A549 (cell line): ENCODE measurements at regions not wholly inside any gene's neighbourhood (a gene's known extent, or its start where the extent isn't known, plus 50 kb on each side); places are given as distances from the start of the nearest gene placed in this dataset.

Experiments used
- ATAC-seq, 2 experiments: fragments of 200-7000 bp in 1 of 2; fragments of >200 bp in 1 of 2; cut with Nextera tagmentation in 1 of 2; cut with Tn5 transposase in 1 of 2; 3 replicates each; pipeline versions ENCODE4 v1.8.0 to v1.9.1; 2018 to 2020; ENCODE audit warnings: mild to moderate bottlenecking in 1 of 2, moderate library complexity in 1 of 2
- CTCF ChIA-PET: fragments of 300-600 bp; sonication (Branson Sonifier 250); formaldehyde crosslinking; extraction: SDS; loops from one replicate; lab custom pipeline; 2021; ENCODE audit warnings: antibody characterized with exemption, inconsistent platforms; lab: Yijun Ruan, JAX
- POLR2A ChIA-PET: fragments of 350-600 bp; formaldehyde crosslinking; extraction: SDS; loops from one replicate; lab custom pipeline; 2021; ENCODE audit warnings: antibody characterized with exemption, inconsistent platforms; lab: Yijun Ruan, JAX
- DNase-seq, 2 experiments: peaks; one replicate each; pipeline versions ENCODE4 v3.0.0 to v3.0.0-alpha.2; 2011 to 2016; ENCODE audit warnings: low read depth in 1 of 2, low spot score in 1 of 2
- FAIRE-seq: peaks from 2 replicates; lab custom pipeline; 2011; peaks lifted over from hg19 to GRCh38; lab: Jason Lieb, UNC
- H3K27ac ChIP-seq, 2 experiments: fragments of >200 bp; sonication (Bioruptor Twin); formaldehyde crosslinking; 3 replicates each; pipeline ENCODE4 v1.5.1; 2016 to 2017
- H3K4me1 ChIP-seq: fragments of >200 bp; sonication (Bioruptor Twin); formaldehyde crosslinking; 3 replicates; pipeline ENCODE4 v1.6.1; 2016
- H3K4me2 ChIP-seq: fragments of >200 bp; sonication (Bioruptor Twin); formaldehyde crosslinking; 3 replicates; pipeline ENCODE4 v1.6.1; 2016
- H3K4me3 ChIP-seq: fragments of >200 bp; sonication (Bioruptor Twin); formaldehyde crosslinking; 3 replicates; pipeline ENCODE4 v1.5.1; 2016
- H3K9me3 ChIP-seq: fragments of >200 bp; sonication (Bioruptor Twin); formaldehyde crosslinking; 3 replicates; pipeline ENCODE4 v1.6.1; 2016
- CEBPB ChIP-seq, 2 experiments: fragments of >200 bp in 1 of 2; sonication (Bioruptor Twin) in 1 of 2; formaldehyde crosslinking in 1 of 2; IDR thresholded peaks; 2 replicates each; pipeline ENCODE4 v1.6.1; 2012 to 2016
- CTCF ChIP-seq: fragments of >200 bp; sonication (Bioruptor Twin); formaldehyde crosslinking; IDR thresholded peaks from 3 replicates; pipeline ENCODE4 v1.5.1; 2016
- EP300 ChIP-seq, 2 experiments: fragments of >200 bp; sonication (Bioruptor Twin); formaldehyde crosslinking; IDR thresholded peaks; 2 replicates in 1 of 2; 3 replicates in 1 of 2; pipeline ENCODE4 v1.6.1; 2016 to 2017
- ESRRA ChIP-seq: fragments of 150-350 bp; IDR thresholded peaks from 2 replicates; pipeline ENCODE4 v1.6.1; 2014; ENCODE audit warnings: mild to moderate bottlenecking, low read length, borderline replicate concordance
- FOSB ChIP-seq: fragments of 250-450 bp; sonication (Bioruptor Pico); IDR thresholded peaks from 2 replicates; pipeline ENCODE4 v1.5.0; 2020; ENCODE audit warnings: mild to moderate bottlenecking, moderate library complexity
- GATA3 ChIP-seq: IDR thresholded peaks from 2 replicates; pipeline ENCODE4 v1.6.1; 2012; ENCODE audit warnings: borderline replicate concordance
- HDAC2 ChIP-seq: fragments of 200-600 bp; sonication (generic); IDR thresholded peaks from 2 replicates; pipeline ENCODE4 v1.6.1; 2016
- HEYL ChIP-seq: fragments of 250-450 bp; sonication (Bioruptor Pico); IDR thresholded peaks from 2 replicates; pipeline ENCODE4 v1.8.0; 2021; ENCODE audit warnings: mild to moderate bottlenecking, moderate library complexity
- HOXB13 ChIP-seq: fragments of 250-450 bp; sonication (Bioruptor Pico); IDR thresholded peaks from 2 replicates; pipeline ENCODE4 v1.5.0; 2020; ENCODE audit warnings: low read depth, mild to moderate bottlenecking, moderate library complexity
- HOXB5 ChIP-seq: fragments of 250-450 bp; sonication (Bioruptor Pico); IDR thresholded peaks from 2 replicates; pipeline ENCODE4 v1.5.0; 2020; ENCODE audit warnings: mild to moderate bottlenecking, moderate library complexity
- KDM1A ChIP-seq: fragments of 200-600 bp; sonication (generic); IDR thresholded peaks from 2 replicates; pipeline ENCODE4 v1.6.1; 2016; ENCODE audit warnings: low read depth, mild to moderate bottlenecking
- KDM5A ChIP-seq: fragments of 200-600 bp; sonication (generic); IDR thresholded peaks from 2 replicates; pipeline ENCODE4 v1.6.1; 2016; ENCODE audit warnings: antibody characterized with exemption, mild to moderate bottlenecking
- MAFK ChIP-seq: fragments of 450-650 bp; IDR thresholded peaks from 2 replicates; pipeline ENCODE4 v1.6.1; 2014; ENCODE audit not compliant: partially characterized antibody
- MAZ ChIP-seq: fragments of 150-350 bp; IDR thresholded peaks from 2 replicates; pipeline ENCODE4 v1.6.1; 2014; ENCODE audit warnings: antibody characterized with exemption, low read depth, low read length, borderline replicate concordance
- NPAS2 ChIP-seq: fragments of 250-450 bp; sonication (Bioruptor Pico); IDR thresholded peaks from 2 replicates; pipeline ENCODE4 v1.8.0; 2022; ENCODE audit warnings: mild to moderate bottlenecking, moderate library complexity, borderline replicate concordance
- NR3C1 ChIP-seq: fragments of >200 bp; sonication (Bioruptor Twin); formaldehyde crosslinking; IDR thresholded peaks from 3 replicates; pipeline ENCODE4 v1.6.1; 2017
- PHF8 ChIP-seq: fragments of 200-600 bp; sonication (generic); IDR thresholded peaks from 2 replicates; pipeline ENCODE4 v1.6.1; 2016; ENCODE audit warnings: low read depth, mild to moderate bottlenecking, antibody characterized with exemption, moderate library complexity, borderline replicate concordance
- POLR2A ChIP-seq: IDR thresholded peaks from 2 replicates; pipeline ENCODE4 v1.6.1; 2012; ENCODE audit warnings: mild to moderate bottlenecking, low read length
- POLR2AphosphoS2 ChIP-seq: conservative IDR thresholded peaks from 2 replicates; pipeline ENCODE4 v1.6.1; 2012; ENCODE audit warnings: low read length, improper control_type of control experiment, inconsistent platforms
- TFCP2L1 ChIP-seq: fragments of 250-450 bp; sonication (Bioruptor Pico); IDR thresholded peaks from 2 replicates; pipeline ENCODE4 v1.5.0; 2021; ENCODE audit warnings: mild to moderate bottlenecking
- TP53 ChIP-seq: fragments of 250-450 bp; sonication (Bioruptor Pico); IDR thresholded peaks from 2 replicates; pipeline ENCODE4 v1.5.0; 2021; ENCODE audit warnings: mild to moderate bottlenecking, moderate library complexity
- USF2 ChIP-seq: fragments of 450-650 bp; IDR thresholded peaks from 2 replicates; pipeline ENCODE4 v1.6.1; 2014; ENCODE audit warnings: antibody characterized with exemption
- ZFP36 ChIP-seq: fragments of 450-650 bp; IDR thresholded peaks from 2 replicates; pipeline ENCODE4 v1.6.1; 2014; ENCODE audit warnings: borderline replicate concordance; ENCODE audit not compliant: partially characterized antibody
- ZNF302 ChIP-seq: fragments of 250-450 bp; sonication (Bioruptor Pico); IDR thresholded peaks from 2 replicates; pipeline ENCODE4 v1.9.0; 2021; ENCODE audit warnings: inconsistent platforms, mild to moderate bottlenecking, moderate library complexity
- WGBS: methylation state at CpG from one replicate; pipeline ENCODE4 v1.1.6; 2017; ENCODE audit errors: missing lambda C conversion rate; 5-methylcytosine and 5-hydroxymethylcytosine counted together
- TF ChIP-seq, protein P1 (sequence below): fragments of 150-350 bp; IDR thresholded peaks from 2 replicates; pipeline ENCODE4 v1.6.1; 2014; ENCODE audit warnings: low read depth, mild to moderate bottlenecking, low read length
- TF ChIP-seq, protein P2 (sequence below): fragments of 250-450 bp; sonication (Bioruptor Pico); IDR thresholded peaks from 2 replicates; pipeline ENCODE4 v1.5.0; 2020; ENCODE audit warnings: low read depth, mild to moderate bottlenecking, moderate library complexity

- TF ChIP-seq, protein P1, sequence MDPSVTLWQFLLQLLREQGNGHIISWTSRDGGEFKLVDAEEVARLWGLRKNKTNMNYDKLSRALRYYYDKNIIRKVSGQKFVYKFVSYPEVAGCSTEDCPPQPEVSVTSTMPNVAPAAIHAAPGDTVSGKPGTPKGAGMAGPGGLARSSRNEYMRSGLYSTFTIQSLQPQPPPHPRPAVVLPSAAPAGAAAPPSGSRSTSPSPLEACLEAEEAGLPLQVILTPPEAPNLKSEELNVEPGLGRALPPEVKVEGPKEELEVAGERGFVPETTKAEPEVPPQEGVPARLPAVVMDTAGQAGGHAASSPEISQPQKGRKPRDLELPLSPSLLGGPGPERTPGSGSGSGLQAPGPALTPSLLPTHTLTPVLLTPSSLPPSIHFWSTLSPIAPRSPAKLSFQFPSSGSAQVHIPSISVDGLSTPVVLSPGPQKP = no peak
- TF ChIP-seq, all 56 proteins: peak for 0
These were observed 104.6 kb upstream of the GDF10 start (continued) for GRCh38 chr10:47195274-47195885.

- ATAC-seq = no peak
These were observed 103.3 kb upstream of the GDF10 start for GRCh38 chr10:47196691-47197090.

GRCh38 chr10:47198221-47198620 lies 101.8 kb upstream of the GDF10 start:
- 36% methylated on average over 3 of the region's 4 CpGs for WGBS
- FAIRE-seq = no peak
- DNase-seq = no peak
- TF ChIP-seq HDAC2 = no peak
- no peak for TF ChIP-seq TP53
- TF ChIP-seq HOXB5 (CRISPR knock-in tag) = no peak
- TF ChIP-seq FOSB (CRISPR knock-in tag) = no peak
- TF ChIP-seq KDM1A = no peak
- no peak for TF ChIP-seq POLR2A
- TF ChIP-seq GATA3 = no peak
- no peak for TF ChIP-seq MAFK
- TF ChIP-seq, protein P2, sequence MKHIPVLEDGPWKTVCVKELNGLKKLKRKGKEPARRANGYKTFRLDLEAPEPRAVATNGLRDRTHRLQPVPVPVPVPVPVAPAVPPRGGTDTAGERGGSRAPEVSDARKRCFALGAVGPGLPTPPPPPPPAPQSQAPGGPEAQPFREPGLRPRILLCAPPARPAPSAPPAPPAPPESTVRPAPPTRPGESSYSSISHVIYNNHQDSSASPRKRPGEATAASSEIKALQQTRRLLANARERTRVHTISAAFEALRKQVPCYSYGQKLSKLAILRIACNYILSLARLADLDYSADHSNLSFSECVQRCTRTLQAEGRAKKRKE (CRISPR knock-in tag) = no peak
- ATAC-seq = no peak
- ChIA-PET POLR2A (no interaction called here), CTCF (no interaction called here)
- Histone ChIP-seq H3K9me3 (no peaks in the 10 kb centered on the region), H3K4me1 (no peaks in the 10 kb centered on the region), H3K4me3 (no peak overlapping the region), H3K4me2 (no peak overlapping the region), H3K27ac (no peak overlapping the region)

More at GRCh38 chr10:47196691-47197090, 103.3 kb upstream of the GDF10 start:
- CTCF ChIA-PET = no interaction called here
- Histone ChIP-seq H3K4me2 (no peak overlapping the region), H3K9me3 (no peaks in the 10 kb centered on the region), H3K27ac (no peak overlapping the region), H3K4me1 (no peaks in the 10 kb centered on the region)
- no peak for FAIRE-seq
- TF ChIP-seq GATA3 (no peak), NR3C1 (no peak), ESRRA (no peak), EP300 (IDR thresholded peaks at IDR 0.05) (no peak), ZFP36 (no peak), MAZ (no peak), KDM1A (no peak), HEYL (CRISPR knock-in tag) (no peak), USF2 (no peak)
- TF ChIP-seq, protein P2 (CRISPR knock-in tag) = no peak
- TF ChIP-seq, all 56 proteins: peak for 0
- POLR2A ChIA-PET = no interaction called here
- no peak for DNase-seq
- H3K4me3 ChIP-seq = no peak overlapping the region
- WGBS = 78% methylated on average over 7 of the region's 8 CpGs

DNA sequence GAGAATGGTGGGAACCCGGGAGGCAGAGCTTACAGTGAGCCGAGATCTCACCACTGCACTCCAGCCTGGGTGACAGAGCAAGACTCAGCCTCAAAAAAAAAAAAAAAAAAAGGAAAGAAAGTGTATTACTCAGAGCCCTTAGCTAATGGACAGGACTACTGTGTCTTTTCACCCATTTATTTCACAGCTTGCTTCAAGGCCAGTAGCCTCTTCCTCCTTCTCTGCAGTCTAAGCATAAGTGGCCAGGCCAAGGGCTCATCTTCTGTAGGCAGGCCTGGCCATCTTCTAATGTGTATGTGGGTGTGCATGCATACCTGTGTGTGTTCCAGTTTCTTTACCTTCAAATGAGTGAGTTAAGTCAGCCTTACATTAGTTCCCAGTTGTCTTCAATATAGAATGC lies 94.8 kb upstream of the GDF10 start:
- ChIA-PET CTCF (no interaction called here), POLR2A (no interaction called here)
- no peak for DNase-seq
- no peaks in the 10 kb centered on the region for H3K9me3 ChIP-seq
- FAIRE-seq = no peak
- TF ChIP-seq CEBPB (IDR thresholded peaks at IDR 0.05) = no peak
- no peak for TF ChIP-seq ZNF302 (CRISPR knock-in tag)
- no peak for TF ChIP-seq TP53
- TF ChIP-seq KDM1A = no peak
- TF ChIP-seq POLR2AphosphoS2 = no peak
- TF ChIP-seq NPAS2 (CRISPR knock-in tag) = no peak
- TF ChIP-seq CTCF = no peak
- TF ChIP-seq ZFP36 = no peak
- TF ChIP-seq KDM5A = no peak
- no peak for TF ChIP-seq TFCP2L1 (CRISPR knock-in tag)
- TF ChIP-seq PHF8 = no peak
- TF ChIP-seq HOXB13 (CRISPR knock-in tag) = no peak
- no peak for TF ChIP-seq HOXB5 (CRISPR knock-in tag)
- TF ChIP-seq MAZ = no peak
- no peak for TF ChIP-seq POLR2A
- no peak for ATAC-seq
- no peaks in the 10 kb centered on the region for H3K4me1 ChIP-seq
- no peak overlapping the region for H3K4me2 ChIP-seq
- no peak overlapping the region for H3K4me3 ChIP-seq
- WGBS = 15% methylated on average over 2 of the region's 2 CpGs
- no peak overlapping the region for H3K27ac ChIP-seq
